Keratinocyte (primary cell): ENCODE measurements at regions not wholly inside any gene's neighbourhood (a gene's known extent, or its start where the extent isn't known, plus 50 kb on each side); places are given as distances from the start of the nearest gene placed in this dataset.

Experiments used
- DNase-seq: peaks from one replicate; pipeline ENCODE4 v3.0.0-alpha.2; 2011; ENCODE audit warnings: low read depth, missing footprints, low spot score
- FAIRE-seq: peaks from 2 replicates; lab custom pipeline; 2011; peaks lifted over from hg19 to GRCh38; lab: Jason Lieb, UNC
- H2AFZ ChIP-seq: 2 replicates; pipeline ENCODE4 v1.6.0; 2012; ENCODE audit warnings: low read length, control low read depth, inconsistent platforms; ENCODE audit not compliant: control insufficient read depth
- H3K27ac ChIP-seq: 2 replicates; pipeline ENCODE4 v1.5.1; 2011; ENCODE audit warnings: low read length; ENCODE audit not compliant: control insufficient read depth, insufficient read depth
- H3K27me3 ChIP-seq: 3 replicates; pipeline ENCODE4 v1.6.0; 2011; ENCODE audit warnings: low read length; ENCODE audit not compliant: control insufficient read depth, insufficient read depth; ENCODE audit errors: extremely low read depth
- H3K36me3 ChIP-seq, 2 experiments: 2 replicates in 1 of 2; 3 replicates in 1 of 2; pipeline ENCODE4 v1.5.1; 2011; ENCODE audit warnings: low read length in 2 of 2, mild to moderate bottlenecking in 1 of 2; ENCODE audit not compliant: control insufficient read depth in 2 of 2, insufficient read depth in 2 of 2; ENCODE audit errors: extremely low read depth in 1 of 2
- H3K4me1 ChIP-seq: 3 replicates; pipeline ENCODE4 v1.5.1; 2011; ENCODE audit warnings: low read length; ENCODE audit not compliant: control insufficient read depth, insufficient read depth; ENCODE audit errors: extremely low read depth
- H3K4me2 ChIP-seq: 3 replicates; pipeline ENCODE4 v1.6.0; 2011; ENCODE audit warnings: low read depth, low read length; ENCODE audit not compliant: control insufficient read depth, insufficient read depth; ENCODE audit errors: extremely low read depth
- H3K4me3 ChIP-seq, 3 experiments: fragments of 200-600 bp in 1 of 3; sonication (generic) in 1 of 3; 2 replicates in 2 of 3; 3 replicates in 1 of 3; pipeline ENCODE4 v1.5.1; 2011 to 2016; ENCODE audit warnings: low read length in 3 of 3, mild to moderate bottlenecking in 3 of 3, control low read depth in 2 of 3, inconsistent platforms in 1 of 3, low read depth in 1 of 3, mixed read lengths in 1 of 3, mixed run types in 1 of 3, moderate library complexity in 1 of 3; ENCODE audit not compliant: control insufficient read depth in 2 of 3, insufficient read depth in 2 of 3; ENCODE audit errors: extremely low read depth in 1 of 3
- H3K79me2 ChIP-seq: 2 replicates; pipeline ENCODE4 v1.6.0; 2012; ENCODE audit warnings: low read length; ENCODE audit not compliant: control insufficient read depth, insufficient read depth
- H3K9ac ChIP-seq: 3 replicates; pipeline ENCODE4 v1.6.0; 2011; ENCODE audit warnings: low read length; ENCODE audit not compliant: control insufficient read depth, insufficient read depth; ENCODE audit errors: extremely low read depth
- H3K9me1 ChIP-seq: 3 replicates; pipeline ENCODE4 v1.6.0; 2011; ENCODE audit warnings: low read length; ENCODE audit not compliant: control insufficient read depth, insufficient read depth; ENCODE audit errors: extremely low read depth
- H3K9me3 ChIP-seq: 2 replicates; pipeline ENCODE4 v1.5.1; 2012; ENCODE audit warnings: low read depth, low read length; ENCODE audit not compliant: control insufficient read depth
- H4K20me1 ChIP-seq: 3 replicates; pipeline ENCODE4 v1.6.0; 2011; ENCODE audit warnings: low read length; ENCODE audit not compliant: control insufficient read depth, insufficient read depth; ENCODE audit errors: extremely low read depth
- CTCF ChIP-seq, 3 experiments: IDR thresholded peaks in 1 of 3; conservative IDR thresholded peaks in 1 of 3; optimal IDR thresholded peaks in 1 of 3; 2 replicates in 2 of 3; 3 replicates in 1 of 3; pipeline versions ENCODE3 to v1.5.1; 2011; ENCODE audit warnings: low read length in 3 of 3, mild to moderate bottlenecking in 3 of 3, moderate library complexity in 2 of 3, control low read depth in 1 of 3, inconsistent platforms in 1 of 3; ENCODE audit not compliant: insufficient read depth in 2 of 3; ENCODE audit errors: extremely low read depth in 1 of 3
- EZH2 ChIP-seq: IDR thresholded peaks from one replicate; pipeline ENCODE4 v1.6.1; 2012; ENCODE audit warnings: inconsistent platforms, mild to moderate bottlenecking, low read length, moderate library complexity
- dilution Hi-C: fragments of 300-500 bp; cut with MboI; formaldehyde crosslinking; loops from one replicate; pipeline ENCODE4 v1.7.0; 2020; ENCODE audit warnings: low sequenced_read_pairs; ENCODE audit not compliant: extremely low pct_ligation_motif_present

- no peak for TF ChIP-seq CTCF (optimal IDR thresholded peaks at IDR 0.05 in 1 of 3, IDR thresholded peaks at IDR 0.05 in 1 of 3, conservative IDR thresholded peaks at IDR 0.05 in 1 of 3; ENCODE audit: extremely low read depth in 1 of 3, insufficient read depth in 2 of 3, low read length in 3 of 3)
- no peak for TF ChIP-seq EZH2
Measured at GRCh38 chrX:22538580-22538979, 265.9 kb downstream of the CBLL2 start.

GRCh38 chrX:22541926-22542325 is 269.2 kb downstream of the CBLL2 start:
- DNase-seq (no peak), FAIRE-seq (no peak)
- TF ChIP-seq EZH2 (no peak), CTCF (optimal IDR thresholded peaks at IDR 0.05 in 1 of 3, IDR thresholded peaks at IDR 0.05 in 1 of 3, conservative IDR thresholded peaks at IDR 0.05 in 1 of 3; ENCODE audit: extremely low read depth in 1 of 3, insufficient read depth in 2 of 3, low read length in 3 of 3) (no peak)
- no peak overlapping the region for H3K4me3 ChIP-seq
- H2AFZ ChIP-seq = no peak overlapping the region
- H3K9ac ChIP-seq = no peak overlapping the region
- no peaks in the 10 kb centered on the region for H4K20me1 ChIP-seq
- H3K27ac ChIP-seq = no peak overlapping the region
- no peaks in the 10 kb centered on the region for H3K9me3 ChIP-seq
- H3K4me2 ChIP-seq = no peak overlapping the region
- H3K79me2 ChIP-seq = no peaks in the 10 kb centered on the region
- dilution Hi-C loops = no loop called here
- H3K27me3 ChIP-seq = no peaks in the 10 kb centered on the region
- no peaks in the 10 kb centered on the region for H3K9me1 ChIP-seq
- no peaks in the 10 kb centered on the region for H3K36me3 ChIP-seq
- H3K4me1 ChIP-seq = no peaks in the 10 kb centered on the region

More at GRCh38 chrX:22538580-22538979, 265.9 kb downstream of the CBLL2 start:
- Histone ChIP-seq H3K27me3 (no peaks in the 10 kb centered on the region), H3K36me3 (no peaks in the 10 kb centered on the region), H2AFZ (no peak overlapping the region), H3K9ac (no peak overlapping the region), H3K4me1 (peaks cover 5% of the 10 kb centered on the region), H3K79me2 (no peaks in the 10 kb centered on the region), H3K4me2 (no peak overlapping the region), H3K9me1 (no peaks in the 10 kb centered on the region), H4K20me1 (no peaks in the 10 kb centered on the region), H3K27ac (no peak overlapping the region), H3K4me3 (no peak overlapping the region), H3K9me3 (no peaks in the 10 kb centered on the region)
- FAIRE-seq (no peak), DNase-seq (no peak)
- dilution Hi-C loops = no loop called here
